HL-60 (cell line): ENCODE measurements at regions not wholly inside any gene's neighbourhood (a gene's known extent, or its start where the extent isn't known, plus 50 kb on each side); places are given as distances from the start of the nearest gene placed in this dataset.

Experiments used
- CTCF ChIP-seq: IDR thresholded peaks from one replicate; pipeline ENCODE4 v1.5.1; 2011; ENCODE audit warnings: low read length, control low read depth, inconsistent platforms; ENCODE audit not compliant: insufficient read depth
- REST ChIP-seq: IDR thresholded peaks from 2 replicates; pipeline ENCODE4 v1.6.1; 2012; ENCODE audit warnings: low read depth; ENCODE audit not compliant: insufficient replicate concordance

DNA sequence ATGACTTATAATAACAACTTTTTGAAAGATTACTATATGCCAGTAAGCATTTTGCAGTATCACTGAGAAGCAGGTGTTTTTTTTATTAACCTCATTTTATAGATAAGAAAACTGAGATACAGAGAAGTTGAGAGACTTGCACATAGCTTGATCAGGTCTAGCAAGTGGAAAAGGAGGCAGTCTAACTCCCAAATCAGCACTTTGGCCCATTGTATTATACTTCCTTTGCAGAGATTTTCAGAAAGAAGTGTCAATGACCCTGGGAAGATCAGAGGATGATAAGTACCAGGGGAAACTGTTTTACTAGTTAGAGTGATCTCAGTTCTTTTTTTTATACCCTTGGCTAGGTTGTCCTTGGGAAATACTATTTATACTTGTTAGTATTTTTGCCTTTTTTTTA is 358.7 kb downstream of the SQOR start:
- TF ChIP-seq CTCF (no peak), REST (no peak)
